GM12873 (cell line): ENCODE measurements at regions not wholly inside any gene's neighbourhood (a gene's known extent, or its start where the extent isn't known, plus 50 kb on each side); places are given as distances from the start of the nearest gene placed in this dataset.

ENCODE experiments used
- CTCF ChIP-seq: IDR thresholded peaks from 2 replicates; pipeline ENCODE4 v1.5.1; 2012; ENCODE audit warnings: low read depth, mild to moderate bottlenecking, moderate library complexity, low read length, control low read depth; ENCODE audit not compliant: insufficient read depth; ENCODE audit errors: missing control alignments

- no peak for TF ChIP-seq CTCF
These were observed 85.0 kb upstream of the ANKH start for GRCh38 chr5:14956423-14957046.

GRCh38 chr5:14954616-14955343 is 83.2 kb upstream of the ANKH start:
- no peak for TF ChIP-seq CTCF

- no peak for TF ChIP-seq CTCF
These were observed 82.6 kb upstream of the ANKH start for GRCh38 chr5:14954216-14954615.

GRCh38 chr5:14953075-14953607 is 81.6 kb upstream of the ANKH start:
- TF ChIP-seq CTCF: no peak

GRCh38 chr5:14948383-14948782 is 76.8 kb upstream of the ANKH start:
- no peak for TF ChIP-seq CTCF

- peak; percentile 51 for TF ChIP-seq CTCF
These were observed 75.4 kb upstream of the ANKH start for GRCh38 chr5:14946815-14947620.

- no peak for TF ChIP-seq CTCF
These were observed 73.9 kb upstream of the ANKH start for GRCh38 chr5:14945450-14945849.
